Tibial artery (tissue), 4 donors: ENCODE measurements at regions not wholly inside any gene's neighbourhood (a gene's known extent, or its start where the extent isn't known, plus 50 kb on each side); places are given as distances from the start of the nearest gene placed in this dataset.

Experiments
- DNase-seq, 2 donors: peaks; one replicate each; pipeline ENCODE4 v3.0.0-alpha.2; 2019
- H3K27ac ChIP-seq, 2 donors: fragments of 200-600 bp; sonication (generic) in 1 of 2; 1 replicate in 1 of 2; 2 replicates in 1 of 2; pipeline ENCODE4 v1.5.1; 2018 to 2019; ENCODE audit warnings: mild to moderate bottlenecking in 1 of 2
- H3K27me3 ChIP-seq, 2 donors: fragments of 200-600 bp; sonication (generic) in 1 of 2; one replicate each; pipeline versions ENCODE4 v1.5.1 to v1.6.0; 2016 to 2019
- H3K36me3 ChIP-seq, 3 donors: fragments of 200-600 bp; sonication (generic) in 2 of 3; one replicate each; pipeline ENCODE4 v1.5.1; 2016 to 2019; ENCODE audit warnings: mild to moderate bottlenecking in 2 of 3
- H3K4me1 ChIP-seq, 4 donors: fragments of 200-600 bp; sonication (generic) in 2 of 4; 1 replicate in 3 of 4; 2 replicates in 1 of 4; pipeline ENCODE4 v1.5.1; 2016 to 2019
- H3K4me3 ChIP-seq, 2 donors: fragments of 200-600 bp; sonication (generic) in 1 of 2; 1 replicate in 1 of 2; 2 replicates in 1 of 2; pipeline ENCODE4 v1.5.1; 2018 to 2019; ENCODE audit warnings: mild to moderate bottlenecking in 2 of 2
- H3K9me3 ChIP-seq, 3 donors: fragments of 200-600 bp; sonication (generic) in 1 of 3; one replicate each; pipeline ENCODE4 v1.5.1; 2016 to 2019
- CTCF ChIP-seq, 2 experiments: fragments of 200-600 bp in 1 of 2; fragments of 450-650 bp in 1 of 2; IDR thresholded peaks; one replicate each; pipeline ENCODE4 v1.5.1; 2017 to 2019; ENCODE audit warnings: antibody characterized with exemption in 2 of 2, mild to moderate bottlenecking in 1 of 2, moderate library complexity in 1 of 2
- intact Hi-C: fragments of 100-400 bp; cut with DNase I; formaldehyde crosslinking; loops from one replicate; pipeline ENCODE4 v1.15.0; 2023; ENCODE audit warnings: low total_unique reads

GRCh38 chr11:110894224-110894623 lies 182.0 kb upstream of the ARHGAP20 start:
- H3K4me3 ChIP-seq, result no peak overlapping the region
- H3K36me3 ChIP-seq, result no peaks in the 10 kb centered on the region
- no peak overlapping the region for H3K27ac ChIP-seq
- no peaks in the 10 kb centered on the region for H3K4me1 ChIP-seq
- H3K9me3 ChIP-seq, result no peaks in the 10 kb centered on the region
- intact Hi-C loops, result no loop called here
- H3K27me3 ChIP-seq, result no peaks in the 10 kb centered on the region
- TF ChIP-seq CTCF (IDR thresholded peaks at IDR 0.05), result no peak
- DNase-seq, result no peak

DNA sequence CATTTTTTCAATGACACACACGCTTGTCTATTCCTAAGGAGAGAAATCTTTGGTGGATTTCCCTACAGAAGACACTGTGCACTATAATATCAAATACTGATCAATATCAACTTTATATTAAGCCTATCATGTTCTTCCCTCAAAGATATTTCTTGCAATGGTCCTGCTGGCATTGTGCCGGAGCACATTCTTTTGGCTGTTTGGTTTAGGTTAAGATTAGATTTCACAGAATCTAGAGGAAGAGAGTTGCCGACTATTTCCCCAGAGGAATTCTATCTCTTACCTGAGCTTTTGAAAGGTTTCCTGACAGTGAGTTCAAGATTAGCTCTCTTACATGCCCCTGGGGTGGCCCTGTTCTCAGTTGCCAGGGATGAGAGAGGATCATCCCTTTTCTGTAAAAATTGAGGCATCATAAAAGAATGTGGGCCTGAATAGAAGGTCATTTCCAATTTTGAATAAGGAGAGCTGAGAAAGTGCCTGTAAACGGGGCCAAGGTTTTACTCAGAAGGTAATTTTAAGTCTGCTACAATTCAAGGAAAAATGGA lies 180.6 kb upstream of the ARHGAP20 start:
- H3K27me3 ChIP-seq, result no peaks in the 10 kb centered on the region
- H3K9me3 ChIP-seq, result no peaks in the 10 kb centered on the region
- intact Hi-C loops, result no loop called here
- H3K27ac ChIP-seq, result no peak overlapping the region
- no peaks in the 10 kb centered on the region for H3K36me3 ChIP-seq
- no peak for TF ChIP-seq CTCF (IDR thresholded peaks at IDR 0.05)
- H3K4me3 ChIP-seq, result no peak overlapping the region
- H3K4me1 ChIP-seq, result no peaks in the 10 kb centered on the region
- no peak for DNase-seq

GRCh38 chr11:110891411-110891810 lies 179.2 kb upstream of the ARHGAP20 start:
- Histone ChIP-seq H3K9me3 (no peaks in the 10 kb centered on the region), H3K4me1 (no peaks in the 10 kb centered on the region), H3K4me3 (no peak overlapping the region), H3K27me3 (no peaks in the 10 kb centered on the region), H3K36me3 (no peaks in the 10 kb centered on the region), H3K27ac (no peak overlapping the region)
- DNase-seq, result no peak
- intact Hi-C loops, result no loop called here
- TF ChIP-seq CTCF (IDR thresholded peaks at IDR 0.05), result no peak

DNA sequence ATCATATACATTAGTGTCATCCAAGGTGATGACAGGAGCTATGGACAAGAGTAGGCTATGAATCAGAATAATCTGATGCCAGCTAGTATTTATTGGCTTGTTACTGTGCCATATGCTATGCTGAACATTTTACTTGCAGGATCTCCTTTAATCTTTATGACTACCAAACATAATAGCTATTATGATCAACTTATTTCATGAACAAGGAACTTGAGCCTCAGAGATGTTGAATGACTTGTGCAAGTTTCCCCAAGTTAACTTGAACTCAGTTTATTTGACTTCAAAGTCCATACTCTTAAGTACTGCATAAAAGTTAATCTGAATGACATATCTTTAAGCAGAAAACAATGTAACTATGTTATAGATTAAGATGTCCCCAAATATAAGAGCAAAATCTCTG lies 178.8 kb upstream of the ARHGAP20 start:
- Histone ChIP-seq H3K9me3 (no peaks in the 10 kb centered on the region), H3K36me3 (no peaks in the 10 kb centered on the region), H3K27me3 (no peaks in the 10 kb centered on the region), H3K4me3 (no peak overlapping the region), H3K27ac (no peak overlapping the region), H3K4me1 (no peaks in the 10 kb centered on the region)
- DNase-seq, result no peak
- TF ChIP-seq CTCF (IDR thresholded peaks at IDR 0.05), result no peak
- intact Hi-C loops, result no loop called here

- no peak overlapping the region for H3K27ac ChIP-seq
- no peak for TF ChIP-seq CTCF (IDR thresholded peaks at IDR 0.05)
- DNase-seq, result no peak
Observed at GRCh38 chr11:110886288-110886970, 174.2 kb upstream of the ARHGAP20 start.

More at GRCh38 chr11:110886288-110886970, 174.2 kb upstream of the ARHGAP20 start:
- no peaks in the 10 kb centered on the region for H3K27me3 ChIP-seq
- H3K4me3 ChIP-seq, result no peak overlapping the region
- no peaks in the 10 kb centered on the region for H3K9me3 ChIP-seq
- H3K4me1 ChIP-seq, result no peaks in the 10 kb centered on the region
- intact Hi-C loops, result no loop called here
- no peaks in the 10 kb centered on the region for H3K36me3 ChIP-seq
